ENCODE measurements at regions not wholly inside any gene's neighbourhood (a gene's known extent, or its start where the extent isn't known, plus 50 kb on each side); places are given as distances from the start of the nearest gene placed in this dataset.

DNA sequence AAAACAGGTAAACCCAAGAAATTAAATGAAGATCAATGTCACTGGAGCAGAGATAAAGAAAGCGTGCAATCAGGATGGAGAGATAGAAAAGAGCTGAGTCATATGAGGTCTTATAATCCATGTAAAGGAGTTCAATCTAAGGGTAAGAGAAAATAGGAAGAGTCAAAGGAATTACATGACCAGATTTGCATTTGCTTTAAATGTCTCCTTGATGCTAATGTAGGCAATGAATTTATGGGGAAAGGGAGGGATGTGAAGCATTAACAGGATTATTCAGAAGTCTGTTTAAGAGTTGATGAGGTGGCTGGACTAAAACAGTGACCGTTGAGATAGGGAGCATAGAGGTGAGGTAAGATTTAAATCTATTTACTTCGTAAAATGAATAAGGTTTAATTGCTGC lies 623.1 kb downstream of the MBD2 start:
- TF ChIP-seq, protein P1, sequence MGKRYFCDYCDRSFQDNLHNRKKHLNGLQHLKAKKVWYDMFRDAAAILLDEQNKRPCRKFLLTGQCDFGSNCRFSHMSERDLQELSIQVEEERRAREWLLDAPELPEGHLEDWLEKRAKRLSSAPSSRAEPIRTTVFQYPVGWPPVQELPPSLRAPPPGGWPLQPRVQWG (CRISPR knock-in tag; IDR thresholded peaks at IDR 0.05; ENCODE audit: borderline replicate concordance, low read depth), result no peak
- TF ChIP-seq POLR2A (IDR thresholded peaks at IDR 0.05; ENCODE audit: insufficient read depth in 1 of 2, low read depth in 2 of 2, low read length in 2 of 2) (no peak), SIN3A (IDR thresholded peaks at IDR 0.05; ENCODE audit: borderline replicate concordance, low read depth, low read length) (no peak), ZNF251 (CRISPR knock-in tag; IDR thresholded peaks at IDR 0.05) (no peak), MYNN (CRISPR knock-in tag; IDR thresholded peaks at IDR 0.05; ENCODE audit: low read depth) (no peak)
- TF ChIP-seq, protein P2, sequence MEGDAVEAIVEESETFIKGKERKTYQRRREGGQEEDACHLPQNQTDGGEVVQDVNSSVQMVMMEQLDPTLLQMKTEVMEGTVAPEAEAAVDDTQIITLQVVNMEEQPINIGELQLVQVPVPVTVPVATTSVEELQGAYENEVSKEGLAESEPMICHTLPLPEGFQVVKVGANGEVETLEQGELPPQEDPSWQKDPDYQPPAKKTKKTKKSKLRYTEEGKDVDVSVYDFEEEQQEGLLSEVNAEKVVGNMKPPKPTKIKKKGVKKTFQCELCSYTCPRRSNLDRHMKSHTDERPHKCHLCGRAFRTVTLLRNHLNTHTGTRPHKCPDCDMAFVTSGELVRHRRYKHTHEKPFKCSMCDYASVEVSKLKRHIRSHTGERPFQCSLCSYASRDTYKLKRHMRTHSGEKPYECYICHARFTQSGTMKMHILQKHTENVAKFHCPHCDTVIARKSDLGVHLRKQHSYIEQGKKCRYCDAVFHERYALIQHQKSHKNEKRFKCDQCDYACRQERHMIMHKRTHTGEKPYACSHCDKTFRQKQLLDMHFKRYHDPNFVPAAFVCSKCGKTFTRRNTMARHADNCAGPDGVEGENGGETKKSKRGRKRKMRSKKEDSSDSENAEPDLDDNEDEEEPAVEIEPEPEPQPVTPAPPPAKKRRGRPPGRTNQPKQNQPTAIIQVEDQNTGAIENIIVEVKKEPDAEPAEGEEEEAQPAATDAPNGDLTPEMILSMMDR (CRISPR knock-in tag; IDR thresholded peaks at IDR 0.05), result no peak
- TF ChIP-seq, protein P3, sequence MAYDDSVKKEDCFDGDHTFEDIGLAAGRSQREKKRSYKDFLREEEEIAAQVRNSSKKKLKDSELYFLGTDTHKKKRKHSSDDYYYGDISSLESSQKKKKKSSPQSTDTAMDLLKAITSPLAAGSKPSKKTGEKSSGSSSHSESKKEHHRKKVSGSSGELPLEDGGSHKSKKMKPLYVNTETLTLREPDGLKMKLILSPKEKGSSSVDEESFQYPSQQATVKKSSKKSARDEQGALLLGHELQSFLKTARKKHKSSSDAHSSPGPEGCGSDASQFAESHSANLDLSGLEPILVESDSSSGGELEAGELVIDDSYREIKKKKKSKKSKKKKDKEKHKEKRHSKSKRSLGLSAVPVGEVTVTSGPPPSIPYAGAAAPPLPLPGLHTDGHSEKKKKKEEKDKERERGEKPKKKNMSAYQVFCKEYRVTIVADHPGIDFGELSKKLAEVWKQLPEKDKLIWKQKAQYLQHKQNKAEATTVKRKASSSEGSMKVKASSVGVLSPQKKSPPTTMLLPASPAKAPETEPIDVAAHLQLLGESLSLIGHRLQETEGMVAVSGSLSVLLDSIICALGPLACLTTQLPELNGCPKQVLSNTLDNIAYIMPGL (CRISPR knock-in tag; IDR thresholded peaks at IDR 0.05; ENCODE audit: borderline replicate concordance in 1 of 2, low read depth in 1 of 2), result no peak

All from HepG2 (cell line).